Activated CD4-positive, alpha-beta memory T cell treated with anti-CD3 and anti-CD28 coated beads for 36 hours (primary cell): ENCODE measurements at regions not wholly inside any gene's neighbourhood (a gene's known extent, or its start where the extent isn't known, plus 50 kb on each side); places are given as distances from the start of the nearest gene placed in this dataset.
"Not testable (repeated sequence)": the region's sequence is repeated elsewhere in the genome, so short reads cannot be mapped to it uniquely, and the experiment has no call there.

Experiments used
- CTCF ChIA-PET: fragments of 350-600 bp; sonication (Branson Sonifier 250); formaldehyde crosslinking; loops from one replicate; lab custom pipeline; 2021; ENCODE audit warnings: antibody characterized with exemption, inconsistent platforms; lab: Charles Lee
- POLR2A ChIA-PET: fragments of 350-600 bp; sonication (Branson Sonifier 250); formaldehyde crosslinking; loops from one replicate; lab custom pipeline; 2021; ENCODE audit warnings: antibody characterized with exemption; lab: Charles Lee
- DNase-seq: peaks from one replicate; pipeline ENCODE4 v3.0.0-alpha.2; 2020
- H3K27ac Mint-ChIP-seq: one replicate; pipeline ENCODE4 v1.8.0; 2021; ENCODE audit warnings: mixed read lengths
- H3K27me3 Mint-ChIP-seq: one replicate; pipeline ENCODE4 v1.8.0; 2021; ENCODE audit warnings: mixed read lengths
- H3K36me3 Mint-ChIP-seq: one replicate; pipeline ENCODE4 v1.8.0; 2021; ENCODE audit warnings: mixed read lengths
- H3K4me1 Mint-ChIP-seq: one replicate; pipeline ENCODE4 v1.8.0; 2021; ENCODE audit warnings: low read depth, mixed read lengths
- H3K4me3 Mint-ChIP-seq: one replicate; pipeline ENCODE4 v1.8.0; 2021; ENCODE audit warnings: mild to moderate bottlenecking, mixed read lengths
- H3K9me3 Mint-ChIP-seq: one replicate; pipeline ENCODE4 v1.8.0; 2021; ENCODE audit warnings: mixed read lengths
- intact Hi-C: fragments of 100-400 bp; cut with micrococcal nuclease; formaldehyde crosslinking; loops from one replicate; pipeline ENCODE4 v1.15.1; 2023

DNA sequence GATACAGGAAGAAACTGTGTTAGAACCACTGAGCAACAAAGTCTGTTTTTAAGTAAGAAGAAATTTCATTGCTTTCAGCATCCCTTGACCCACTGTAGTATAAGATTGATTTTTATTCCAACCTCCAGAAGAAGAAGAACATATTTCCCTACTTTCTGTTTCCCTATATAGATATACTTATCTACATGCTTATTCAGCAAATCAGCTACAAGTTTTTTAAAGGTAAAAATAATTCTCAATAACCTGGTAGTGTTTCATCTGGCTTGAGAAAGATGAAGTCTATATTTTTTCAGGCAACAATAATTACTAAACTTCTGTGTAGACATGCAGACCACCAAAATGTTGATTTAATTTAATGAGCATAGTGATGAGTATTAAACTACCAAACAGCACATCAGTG, 201.0 kb downstream of the OSTF1 start:
- peaks cover 10% of the 10 kb centered on the region for H3K9me3 Mint-ChIP-seq
- H3K27me3 Mint-ChIP-seq: no peaks in the 10 kb centered on the region
- POLR2A ChIA-PET: no interaction called here
- no peak overlapping the region for H3K27ac Mint-ChIP-seq
- intact Hi-C loops: no loop called here
- H3K4me1 Mint-ChIP-seq: no peaks in the 10 kb centered on the region
- CTCF ChIA-PET: no interaction called here
- no peak overlapping the region for H3K4me3 Mint-ChIP-seq
- H3K36me3 Mint-ChIP-seq: peaks cover 6% of the 10 kb centered on the region
- no peak for DNase-seq

- H3K27me3 Mint-ChIP-seq: no peaks in the 10 kb centered on the region
- H3K27ac Mint-ChIP-seq: no peak overlapping the region
- H3K4me3 Mint-ChIP-seq: no peak overlapping the region
- intact Hi-C loops: no loop called here
- POLR2A ChIA-PET: no interaction called here
- CTCF ChIA-PET: no interaction called here
- no peaks in the 10 kb centered on the region for H3K36me3 Mint-ChIP-seq
- no peak for DNase-seq
- H3K4me1 Mint-ChIP-seq: no peaks in the 10 kb centered on the region
- peaks cover 2% of the 10 kb centered on the region for H3K9me3 Mint-ChIP-seq
Measured at GRCh38 chr9:75299324-75299723, 211.0 kb downstream of the OSTF1 start.

- ChIA-PET POLR2A (no interaction called here), CTCF (no interaction called here)
- no peak overlapping the region for H3K27ac Mint-ChIP-seq
- no peaks in the 10 kb centered on the region for H3K27me3 Mint-ChIP-seq
- H3K36me3 Mint-ChIP-seq: no peaks in the 10 kb centered on the region
- H3K9me3 Mint-ChIP-seq: peaks cover 23% of the 10 kb centered on the region
- H3K4me1 Mint-ChIP-seq: no peaks in the 10 kb centered on the region
- no peak for DNase-seq
- no peak overlapping the region for H3K4me3 Mint-ChIP-seq
- intact Hi-C loops: no loop called here
Measured at GRCh38 chr9:75333624-75334023, 245.3 kb downstream of the OSTF1 start.

DNA sequence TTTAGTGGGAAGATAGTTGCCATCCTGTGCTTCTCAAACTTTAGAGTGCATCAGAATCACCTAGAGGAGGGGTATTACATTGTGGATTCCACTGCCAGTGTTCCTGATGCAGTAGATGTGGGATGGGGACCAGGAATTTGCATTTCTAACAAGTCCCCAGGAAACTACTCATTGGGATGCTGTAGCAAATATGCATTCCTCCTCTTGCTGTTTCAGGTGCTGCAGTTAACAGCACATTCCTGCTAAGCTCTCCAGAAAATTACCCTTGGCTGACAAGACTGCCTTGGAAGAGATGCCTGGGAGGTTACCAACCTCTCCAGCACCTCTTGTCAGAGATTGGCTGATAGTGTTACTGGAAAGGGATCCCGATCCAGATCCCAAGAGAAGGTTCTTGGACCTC, 270.5 kb downstream of the OSTF1 start:
- Mint-ChIP-seq H3K36me3 (no peaks in the 10 kb centered on the region), H3K4me1 (no peaks in the 10 kb centered on the region), H3K27me3 (no peaks in the 10 kb centered on the region), H3K27ac (no peak overlapping the region), H3K9me3 (peaks cover 18% of the 10 kb centered on the region), H3K4me3 (no peak overlapping the region)
- ChIA-PET CTCF (no interaction called here), POLR2A (no interaction called here)
- intact Hi-C loops: no loop called here
- no peak for DNase-seq

- no peak overlapping the region for H3K27ac Mint-ChIP-seq
- H3K9me3 Mint-ChIP-seq: peaks cover 24% of the 10 kb centered on the region
Measured at GRCh38 chr9:75359638-75360037, 271.3 kb downstream of the OSTF1 start.

GRCh38 chr9:75360252-75360651, 271.9 kb downstream of the OSTF1 start:
- H3K9me3 Mint-ChIP-seq: peaks cover 24% of the 10 kb centered on the region
- no peaks in the 10 kb centered on the region for H3K36me3 Mint-ChIP-seq
- H3K27ac Mint-ChIP-seq: no peak overlapping the region
- intact Hi-C loops: no loop called here
- ChIA-PET POLR2A (no interaction called here), CTCF (no interaction called here)
- no peaks in the 10 kb centered on the region for H3K4me1 Mint-ChIP-seq
- H3K4me3 Mint-ChIP-seq: no peak overlapping the region
- no peaks in the 10 kb centered on the region for H3K27me3 Mint-ChIP-seq
- DNase-seq: no peak

More at GRCh38 chr9:75359638-75360037, 271.3 kb downstream of the OSTF1 start:
- intact Hi-C loops: no loop called here
- no peak overlapping the region for H3K4me3 Mint-ChIP-seq
- no peak for DNase-seq
- H3K36me3 Mint-ChIP-seq: no peaks in the 10 kb centered on the region
- ChIA-PET POLR2A (no interaction called here), CTCF (no interaction called here)
- no peaks in the 10 kb centered on the region for H3K4me1 Mint-ChIP-seq
- H3K27me3 Mint-ChIP-seq: no peaks in the 10 kb centered on the region

GRCh38 chr9:75362446-75362845, 274.1 kb downstream of the OSTF1 start:
- H3K36me3 Mint-ChIP-seq, H3K27ac Mint-ChIP-seq, H3K4me3 Mint-ChIP-seq, intact Hi-C loops, POLR2A ChIA-PET, H3K4me1 Mint-ChIP-seq, H3K27me3 Mint-ChIP-seq, DNase-seq: not testable (repeated sequence)
- CTCF ChIA-PET: interaction anchor here (0.7 kb wide), 1 partner anchor 350 kb away, joined by 3 read pairs; no protein-coding TSS in a partner anchor
- H3K9me3 Mint-ChIP-seq: peaks cover 24% of the 10 kb centered on the region

DNA sequence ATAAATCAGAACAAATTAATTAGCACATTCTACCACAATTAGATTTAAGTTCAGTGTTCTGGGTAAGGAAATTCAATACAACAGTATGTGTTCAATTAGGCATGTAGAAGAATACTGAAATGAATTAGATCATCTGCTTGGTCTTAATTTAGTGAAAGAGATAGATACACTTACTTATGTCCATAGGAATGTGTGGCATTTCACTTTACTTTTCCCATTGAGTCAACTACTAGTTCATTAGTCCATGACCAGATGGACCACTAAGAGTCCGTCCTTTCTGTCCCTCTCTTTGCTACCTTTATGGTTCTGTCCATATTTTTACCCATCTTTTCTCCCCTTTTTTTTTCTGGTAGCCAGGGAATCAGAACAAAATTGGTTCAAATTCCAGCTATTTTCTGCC, 276.9 kb downstream of the OSTF1 start:
- no peak for DNase-seq
- Mint-ChIP-seq H3K36me3 (no peaks in the 10 kb centered on the region), H3K9me3 (peaks cover 24% of the 10 kb centered on the region), H3K4me3 (no peak overlapping the region), H3K27me3 (no peaks in the 10 kb centered on the region), H3K4me1 (no peaks in the 10 kb centered on the region), H3K27ac (no peak overlapping the region)
- ChIA-PET CTCF (no interaction called here), POLR2A (no interaction called here)
- intact Hi-C loops: no loop called here

DNA sequence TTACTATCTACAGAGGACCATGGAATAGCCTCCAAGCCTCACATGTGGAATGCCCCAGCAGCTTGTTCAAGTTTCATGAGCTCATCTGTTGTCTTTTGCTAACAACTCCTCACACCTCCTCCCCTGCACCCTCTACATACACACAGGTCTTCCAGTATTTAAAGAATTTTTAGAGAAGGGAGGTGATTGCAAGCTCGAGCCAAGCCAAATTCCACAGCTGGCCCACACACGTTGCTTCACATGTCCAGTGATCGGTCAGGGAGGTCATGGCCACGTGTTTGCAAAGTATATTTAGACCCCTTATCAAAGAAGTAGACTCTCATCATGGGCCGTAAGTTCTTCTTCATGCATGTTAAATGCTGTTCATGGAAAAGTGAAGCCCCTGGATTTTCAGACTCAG, 281.7 kb downstream of the OSTF1 start:
- intact Hi-C loops: no loop called here
- POLR2A ChIA-PET: no interaction called here
- no peak overlapping the region for H3K27ac Mint-ChIP-seq
- H3K4me1 Mint-ChIP-seq: no peaks in the 10 kb centered on the region
- no peaks in the 10 kb centered on the region for H3K27me3 Mint-ChIP-seq
- CTCF ChIA-PET: interaction anchor here (0.6 kb wide), 1 partner anchor 663 kb away, joined by 3 read pairs; no protein-coding TSS in a partner anchor
- H3K36me3 Mint-ChIP-seq: no peaks in the 10 kb centered on the region
- no peak overlapping the region for H3K4me3 Mint-ChIP-seq
- H3K9me3 Mint-ChIP-seq: no peaks in the 10 kb centered on the region
- DNase-seq: no peak

GRCh38 chr9:75372499-75373268, 284.4 kb downstream of the OSTF1 start:
- Mint-ChIP-seq H3K27ac (no peak overlapping the region), H3K27me3 (no peaks in the 10 kb centered on the region), H3K4me3 (no peak overlapping the region), H3K4me1 (no peaks in the 10 kb centered on the region), H3K36me3 (no peaks in the 10 kb centered on the region), H3K9me3 (no peaks in the 10 kb centered on the region)
- ChIA-PET CTCF (no interaction called here), POLR2A (no interaction called here)
- intact Hi-C loops: no loop called here
- no peak for DNase-seq

- ChIA-PET POLR2A (no interaction called here), CTCF (no interaction called here)
- DNase-seq: no peak
- Mint-ChIP-seq H3K36me3 (no peaks in the 10 kb centered on the region), H3K9me3 (no peaks in the 10 kb centered on the region), H3K4me3 (no peak overlapping the region), H3K4me1 (no peaks in the 10 kb centered on the region), H3K27ac (no peak overlapping the region), H3K27me3 (no peaks in the 10 kb centered on the region)
- intact Hi-C loops: no loop called here
Measured at GRCh38 chr9:75376680-75377254, 288.5 kb downstream of the OSTF1 start.

GRCh38 chr9:75378036-75378435, 289.7 kb downstream of the OSTF1 start:
- no peak overlapping the region for H3K27ac Mint-ChIP-seq
- POLR2A ChIA-PET: no interaction called here
- H3K27me3 Mint-ChIP-seq: no peaks in the 10 kb centered on the region
- intact Hi-C loops: no loop called here
- CTCF ChIA-PET: no interaction called here
- H3K9me3 Mint-ChIP-seq: peaks cover 4% of the 10 kb centered on the region
- no peaks in the 10 kb centered on the region for H3K36me3 Mint-ChIP-seq
- H3K4me3 Mint-ChIP-seq: no peak overlapping the region
- DNase-seq: no peak
- no peaks in the 10 kb centered on the region for H3K4me1 Mint-ChIP-seq

GRCh38 chr9:75378926-75379325, 290.6 kb downstream of the OSTF1 start:
- CTCF ChIA-PET: no interaction called here
- Mint-ChIP-seq H3K27ac (no peak overlapping the region), H3K4me1 (no peaks in the 10 kb centered on the region), H3K36me3 (no peaks in the 10 kb centered on the region), H3K9me3 (peaks cover 11% of the 10 kb centered on the region), H3K4me3 (no peak overlapping the region), H3K27me3 (no peaks in the 10 kb centered on the region)
- intact Hi-C loops: no loop called here
- POLR2A ChIA-PET: no interaction called here
- DNase-seq: no peak
